SK-N-SH (cell line): ENCODE measurements at regions not wholly inside any gene's neighbourhood (a gene's known extent, or its start where the extent isn't known, plus 50 kb on each side); places are given as distances from the start of the nearest gene placed in this dataset.

ENCODE experiments used
- MAX ChIP-seq: IDR thresholded peaks from 2 replicates; pipeline ENCODE4 v1.4.0; 2012; ENCODE audit warnings: low read depth
- POLR2AphosphoS5 ChIP-seq: IDR thresholded peaks from 2 replicates; pipeline ENCODE4 v1.6.1; 2012; ENCODE audit warnings: low read depth, low read length
- RAD21 ChIP-seq: IDR thresholded peaks from 2 replicates; pipeline ENCODE4 v1.6.1; 2012; ENCODE audit warnings: mild to moderate bottlenecking, low read length

GRCh38 chr4:95959182-95959581 is 119.3 kb downstream of the PDHA2 start:
- no peak for TF ChIP-seq POLR2AphosphoS5
- no peak for TF ChIP-seq RAD21
- no peak for TF ChIP-seq MAX
